ENCODE measurements at regions not wholly inside any gene's neighbourhood (a gene's known extent, or its start where the extent isn't known, plus 50 kb on each side); places are given as distances from the start of the nearest gene placed in this dataset.

DNA sequence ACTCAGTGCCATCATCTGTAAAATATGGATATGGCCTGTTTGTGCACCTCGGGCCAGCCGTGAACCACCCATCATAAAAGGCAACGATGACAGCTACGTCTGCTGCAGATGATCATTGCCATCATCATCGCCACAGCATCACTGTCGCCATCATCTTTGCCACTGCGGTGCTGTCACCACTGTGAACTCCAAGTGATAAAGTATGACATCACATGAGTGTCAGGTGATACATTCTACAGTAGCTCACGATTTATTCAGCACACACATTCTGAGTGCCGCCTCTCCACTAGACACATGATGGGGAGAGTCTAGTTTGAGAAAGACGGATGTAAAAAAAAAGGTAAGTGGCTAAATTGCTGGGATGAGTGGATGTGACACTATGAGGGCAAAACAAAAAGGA, 755.4 kb upstream of the RAB6C start:
- intact Hi-C loops (cut with DNase I, micrococcal nuclease) = no loop called here
- ChIA-PET CTCF (no interaction called here), POLR2A (no interaction called here)
- no peak for DNase-seq
- H3K4me1 Mint-ChIP-seq (ENCODE audit: low read depth) = no peaks in the 10 kb centered on the region
- H3K4me3 ChIP-seq (ENCODE audit: low read length) = no peak overlapping the region
- H3K9me3 Mint-ChIP-seq = peaks cover 1% of the 10 kb centered on the region
- ATAC-seq (ENCODE audit: poor library complexity) = no peak
- H3K9me3 ChIP-seq (ENCODE audit: control insufficient read depth in 1 of 2, insufficient read depth in 1 of 2, low read length in 2 of 2) = peaks cover 0 to 3% of the 10 kb centered on the region in 2 experiments
- no peak overlapping the region for H3K27ac ChIP-seq (ENCODE audit: low read depth in 1 of 2, low read length in 2 of 2)
- H3K4me1 ChIP-seq (ENCODE audit: insufficient read depth, low read length) = no peaks in the 10 kb centered on the region
- H3K4me3 Mint-ChIP-seq = no peak overlapping the region
- H3K36me3 Mint-ChIP-seq (ENCODE audit: low read depth) = no peaks in the 10 kb centered on the region
- no peaks in the 10 kb centered on the region for H3K27me3 ChIP-seq (ENCODE audit: control insufficient read depth in 1 of 2, insufficient read depth in 2 of 2, low read length in 2 of 2)
- H3K27me3 Mint-ChIP-seq = no peaks in the 10 kb centered on the region
- H3K36me3 ChIP-seq (ENCODE audit: insufficient read depth, low read length) = no peaks in the 10 kb centered on the region
- TF ChIP-seq, protein P1, sequence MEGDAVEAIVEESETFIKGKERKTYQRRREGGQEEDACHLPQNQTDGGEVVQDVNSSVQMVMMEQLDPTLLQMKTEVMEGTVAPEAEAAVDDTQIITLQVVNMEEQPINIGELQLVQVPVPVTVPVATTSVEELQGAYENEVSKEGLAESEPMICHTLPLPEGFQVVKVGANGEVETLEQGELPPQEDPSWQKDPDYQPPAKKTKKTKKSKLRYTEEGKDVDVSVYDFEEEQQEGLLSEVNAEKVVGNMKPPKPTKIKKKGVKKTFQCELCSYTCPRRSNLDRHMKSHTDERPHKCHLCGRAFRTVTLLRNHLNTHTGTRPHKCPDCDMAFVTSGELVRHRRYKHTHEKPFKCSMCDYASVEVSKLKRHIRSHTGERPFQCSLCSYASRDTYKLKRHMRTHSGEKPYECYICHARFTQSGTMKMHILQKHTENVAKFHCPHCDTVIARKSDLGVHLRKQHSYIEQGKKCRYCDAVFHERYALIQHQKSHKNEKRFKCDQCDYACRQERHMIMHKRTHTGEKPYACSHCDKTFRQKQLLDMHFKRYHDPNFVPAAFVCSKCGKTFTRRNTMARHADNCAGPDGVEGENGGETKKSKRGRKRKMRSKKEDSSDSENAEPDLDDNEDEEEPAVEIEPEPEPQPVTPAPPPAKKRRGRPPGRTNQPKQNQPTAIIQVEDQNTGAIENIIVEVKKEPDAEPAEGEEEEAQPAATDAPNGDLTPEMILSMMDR (IDR thresholded peaks at IDR 0.05) = no peak
- H3K27ac Mint-ChIP-seq = no peak overlapping the region

DNA sequence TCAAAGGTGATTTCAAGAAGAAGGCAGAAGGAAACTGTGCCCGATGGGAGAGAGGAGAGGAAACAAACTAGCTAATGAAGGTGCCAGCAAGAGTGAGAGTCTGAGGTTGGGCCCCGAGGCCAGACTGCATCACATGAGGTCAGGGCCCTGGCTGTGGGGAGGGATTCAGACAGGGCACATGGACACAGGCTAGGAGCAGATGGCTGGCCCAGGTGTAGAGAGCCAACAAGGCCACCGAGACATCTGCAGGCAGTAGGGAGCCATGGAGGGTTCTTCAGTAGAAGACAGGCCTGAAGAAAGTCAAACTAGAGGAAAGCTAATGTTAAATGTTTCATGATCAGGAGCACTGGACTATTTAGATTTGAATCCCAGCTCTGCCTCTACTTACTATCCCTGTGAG, 755.0 kb upstream of the RAB6C start:
- Mint-ChIP-seq H3K27ac (no peak overlapping the region), H3K9me3 (peaks cover 1% of the 10 kb centered on the region), H3K36me3 (ENCODE audit: low read depth) (no peaks in the 10 kb centered on the region), H3K27me3 (no peaks in the 10 kb centered on the region), H3K4me3 (no peak overlapping the region), H3K4me1 (ENCODE audit: low read depth) (no peaks in the 10 kb centered on the region)
- ChIA-PET POLR2A (no interaction called here), CTCF (no interaction called here)
- intact Hi-C loops (cut with DNase I, micrococcal nuclease) = no loop called here
- Histone ChIP-seq H3K4me1 (ENCODE audit: insufficient read depth, low read length) (no peaks in the 10 kb centered on the region), H3K36me3 (ENCODE audit: insufficient read depth, low read length) (no peaks in the 10 kb centered on the region), H3K27me3 (ENCODE audit: control insufficient read depth in 1 of 2, insufficient read depth in 2 of 2, low read length in 2 of 2) (no peaks in the 10 kb centered on the region), H3K4me3 (ENCODE audit: low read length) (no peak overlapping the region), H3K27ac (ENCODE audit: low read depth in 1 of 2, low read length in 2 of 2) (no peak overlapping the region), H3K9me3 (ENCODE audit: control insufficient read depth in 1 of 2, insufficient read depth in 1 of 2, low read length in 2 of 2) (peaks cover 0 to 3% of the 10 kb centered on the region in 2 experiments)
- DNase-seq = no peak
- ATAC-seq (ENCODE audit: poor library complexity) = no peak
- TF ChIP-seq, protein P1 (IDR thresholded peaks at IDR 0.05) = no peak

DNA sequence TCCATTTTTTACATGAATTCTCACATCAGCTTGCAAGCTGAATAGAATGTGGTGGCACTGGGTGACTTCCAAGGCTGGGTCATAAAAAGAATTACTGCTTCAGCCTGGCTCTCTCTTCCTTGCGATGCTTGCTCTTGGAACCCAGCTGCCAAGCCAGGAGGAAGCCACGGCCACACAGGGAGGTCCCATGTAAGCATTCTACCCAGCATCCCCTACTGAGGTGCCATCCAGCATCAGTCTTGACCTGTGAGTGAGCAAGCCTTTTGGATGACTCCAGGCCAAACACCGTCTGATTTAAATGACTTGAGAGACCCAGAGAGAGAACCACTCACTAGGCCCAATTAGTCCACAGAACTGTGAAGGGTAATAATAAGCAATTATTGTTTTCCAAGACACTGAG, 750.3 kb upstream of the RAB6C start:
- TF ChIP-seq, protein P1 (IDR thresholded peaks at IDR 0.05) = no peak
- no peak for ATAC-seq (ENCODE audit: poor library complexity)
- Histone ChIP-seq H3K4me3 (ENCODE audit: low read length) (no peak overlapping the region), H3K9me3 (ENCODE audit: control insufficient read depth in 1 of 2, insufficient read depth in 1 of 2, low read length in 2 of 2) (peaks cover 0 to 7% of the 10 kb centered on the region in 2 experiments), H3K27me3 (ENCODE audit: control insufficient read depth in 1 of 2, insufficient read depth in 2 of 2, low read length in 2 of 2) (no peaks in the 10 kb centered on the region), H3K4me1 (ENCODE audit: insufficient read depth, low read length) (no peaks in the 10 kb centered on the region), H3K36me3 (ENCODE audit: insufficient read depth, low read length) (no peaks in the 10 kb centered on the region), H3K27ac (ENCODE audit: low read depth in 1 of 2, low read length in 2 of 2) (no peak overlapping the region)
- H3K27ac Mint-ChIP-seq = no peak overlapping the region
- DNase-seq = no peak
- no peaks in the 10 kb centered on the region for H3K9me3 Mint-ChIP-seq
- H3K27me3 Mint-ChIP-seq = no peaks in the 10 kb centered on the region
- intact Hi-C loops (cut with DNase I, micrococcal nuclease) = no loop called here
- H3K4me1 Mint-ChIP-seq (ENCODE audit: low read depth) = no peaks in the 10 kb centered on the region
- ChIA-PET POLR2A (no interaction called here), CTCF (no interaction called here)
- H3K4me3 Mint-ChIP-seq = no peak overlapping the region
- no peaks in the 10 kb centered on the region for H3K36me3 Mint-ChIP-seq (ENCODE audit: low read depth)

Data from CD4-positive, alpha-beta T cell (primary cell).